ENCODE measurements at regions not wholly inside any gene's neighbourhood (a gene's known extent, or its start where the extent isn't known, plus 50 kb on each side); places are given as distances from the start of the nearest gene placed in this dataset.

GRCh38 chr18:24840051-24840450 lies 379.6 kb downstream of the HRH4 start:
- DNase-seq: no peak

GRCh38 chr18:24840640-24841039 lies 380.2 kb downstream of the HRH4 start:
- DNase-seq: no peak

DNA sequence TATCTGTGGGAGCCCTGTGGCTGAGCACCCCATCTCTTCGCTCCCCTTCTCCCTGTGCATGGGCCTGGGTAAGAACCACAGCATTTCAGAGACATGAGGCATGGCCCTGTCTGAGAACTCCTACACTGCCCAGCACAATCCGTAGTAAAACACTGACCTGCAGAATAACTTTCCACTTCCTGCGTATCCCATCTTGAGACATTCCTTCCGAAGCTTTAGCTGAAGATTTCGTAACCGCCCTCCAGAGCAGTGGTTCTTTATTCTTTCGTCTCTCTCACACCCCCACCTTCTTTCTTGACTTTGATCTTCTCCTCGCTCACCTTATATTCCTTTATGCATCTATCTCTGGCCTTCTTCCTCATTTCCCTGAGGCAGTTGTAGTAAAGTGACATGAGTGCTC lies 381.1 kb downstream of the HRH4 start:
- no peak for DNase-seq

DNA sequence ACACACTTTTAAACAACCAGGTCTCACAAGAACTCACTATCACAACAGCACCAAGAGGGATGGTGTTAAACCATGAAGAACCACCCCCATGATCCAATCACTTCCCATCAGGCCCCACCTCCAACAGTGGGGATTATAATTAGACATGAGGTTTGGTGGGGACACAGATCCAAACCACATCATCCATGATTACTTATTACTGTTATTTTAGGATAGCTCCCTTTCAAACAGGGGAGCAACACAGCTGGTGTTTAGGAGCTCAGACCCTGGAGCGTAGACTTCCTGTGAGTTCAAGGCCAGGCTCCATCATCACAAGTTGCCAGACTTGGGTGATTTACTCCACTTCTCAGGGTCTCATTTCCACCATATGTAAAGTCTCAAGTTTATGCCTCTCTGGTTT lies 382.7 kb downstream of the HRH4 start:
- DNase-seq: no peak

DNA sequence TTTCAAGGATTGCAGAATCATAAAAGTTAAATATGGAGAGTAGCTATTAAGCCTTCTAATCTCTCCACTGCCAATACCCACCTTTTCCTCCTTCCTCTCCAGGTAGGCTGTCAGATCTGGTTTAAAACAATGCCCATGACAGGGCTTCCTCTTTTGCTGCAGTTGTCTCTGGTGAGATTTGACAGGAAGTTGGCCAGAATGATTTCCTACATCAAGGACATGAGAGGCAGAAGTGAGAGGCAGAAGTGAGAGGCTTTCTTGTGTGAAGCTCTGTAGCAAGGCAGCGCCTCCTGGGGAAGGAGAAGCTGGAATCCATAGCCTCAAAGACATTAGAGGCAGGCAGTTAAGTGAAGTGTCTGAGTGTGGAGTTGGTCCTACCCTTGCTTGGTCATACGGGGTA lies 385.7 kb downstream of the HRH4 start:
- DNase-seq: no peak

GRCh38 chr18:24850532-24850931 lies 390.1 kb downstream of the HRH4 start:
- DNase-seq: no peak

DNA sequence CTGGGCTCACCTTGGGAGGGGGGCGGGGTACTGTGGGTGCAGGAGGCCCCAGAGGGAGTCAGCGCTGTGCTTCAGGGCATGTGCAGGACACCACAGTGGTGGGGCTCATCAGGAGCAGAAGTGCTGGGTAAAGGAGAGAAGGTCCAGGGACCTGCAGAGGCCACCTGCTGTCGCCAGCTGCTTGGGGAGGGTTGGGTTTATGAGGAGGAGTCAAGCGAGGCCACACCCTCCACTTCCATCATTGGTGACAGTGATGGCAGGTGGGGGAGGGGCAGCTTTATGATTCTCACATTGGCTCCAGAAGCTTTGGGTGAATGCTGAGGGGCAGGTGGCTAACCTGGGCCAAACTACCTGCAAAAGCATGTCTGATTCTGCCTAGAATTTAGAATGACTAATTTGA lies 392.6 kb downstream of the HRH4 start:
- no peak for DNase-seq

GRCh38 chr18:24860978-24861680 lies 400.7 kb downstream of the HRH4 start:
- no peak for DNase-seq

DNA sequence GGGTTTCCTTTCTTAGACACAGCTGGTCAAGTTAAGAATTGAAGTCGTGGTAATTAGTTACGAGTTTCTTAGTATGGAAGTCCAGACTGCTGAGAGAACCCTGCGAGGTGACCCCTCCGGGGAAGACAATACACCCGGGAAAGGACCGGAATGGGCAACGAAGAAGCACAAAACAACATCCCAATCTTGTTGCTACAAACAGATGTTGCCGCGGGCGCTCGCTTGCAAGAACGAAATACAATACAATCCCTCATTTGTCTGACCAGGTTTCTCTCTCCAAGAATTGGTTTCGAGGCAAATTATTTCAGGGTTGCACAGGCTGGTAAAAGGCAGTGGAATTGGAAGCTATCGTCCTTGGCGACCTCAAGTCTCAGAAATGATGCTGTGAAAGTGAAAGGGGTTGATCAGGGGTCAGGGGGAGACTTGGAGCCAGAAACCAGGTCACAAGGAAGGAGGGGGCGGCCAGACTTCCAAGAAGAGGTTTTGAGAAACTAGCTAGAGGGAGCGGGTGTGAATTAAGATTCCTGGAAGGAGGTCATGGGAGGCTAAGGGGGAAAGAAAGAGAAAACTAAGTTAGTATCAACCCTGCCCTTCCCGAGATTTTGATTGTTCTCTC lies 401.9 kb downstream of the HRH4 start:
- DNase-seq: no peak

GRCh38 chr18:24868311-24868710 lies 407.9 kb downstream of the HRH4 start:
- no peak for DNase-seq

DNA sequence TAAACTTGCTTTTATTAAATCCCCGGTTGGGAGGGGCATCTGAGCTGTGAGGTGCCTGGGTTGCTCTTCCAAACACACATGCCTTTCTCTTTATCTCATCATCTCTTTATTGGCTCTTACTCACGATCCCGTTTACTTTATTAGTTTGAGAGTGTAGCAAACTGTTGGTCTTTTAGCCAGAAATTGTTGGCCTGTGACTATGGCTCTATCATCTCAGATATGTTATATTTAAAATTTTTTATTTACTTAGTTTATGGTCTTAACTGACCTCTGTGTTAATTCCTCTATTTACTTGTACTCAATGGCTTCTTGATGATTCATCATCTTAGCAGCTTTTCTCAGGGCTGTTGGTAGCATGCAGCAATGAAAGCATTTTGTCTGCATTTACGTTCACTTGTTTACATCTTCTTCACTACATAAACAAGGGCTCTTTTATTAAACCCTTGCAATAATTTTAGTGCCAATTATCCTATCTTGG lies 408.4 kb downstream of the HRH4 start:
- no peak for DNase-seq

DNA sequence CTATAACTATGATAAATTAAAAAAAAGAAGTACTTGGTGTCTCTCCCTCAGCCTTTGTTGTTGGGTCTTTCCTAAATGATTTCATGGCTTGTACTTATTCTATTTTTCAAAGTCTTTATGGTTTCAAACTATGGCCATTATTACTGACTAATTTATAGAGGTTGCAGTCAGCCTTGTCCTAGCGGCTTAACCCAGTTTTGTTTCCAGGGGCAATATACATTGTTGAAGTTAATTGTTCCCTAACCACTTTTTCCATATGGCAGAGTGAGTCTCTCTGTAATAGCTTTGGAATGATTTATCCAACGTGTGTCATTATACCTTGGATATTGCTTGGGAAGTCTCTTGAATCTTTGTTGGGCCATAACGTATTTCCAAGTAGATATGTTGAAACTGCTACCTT lies 408.8 kb downstream of the HRH4 start:
- no peak for DNase-seq

DNA sequence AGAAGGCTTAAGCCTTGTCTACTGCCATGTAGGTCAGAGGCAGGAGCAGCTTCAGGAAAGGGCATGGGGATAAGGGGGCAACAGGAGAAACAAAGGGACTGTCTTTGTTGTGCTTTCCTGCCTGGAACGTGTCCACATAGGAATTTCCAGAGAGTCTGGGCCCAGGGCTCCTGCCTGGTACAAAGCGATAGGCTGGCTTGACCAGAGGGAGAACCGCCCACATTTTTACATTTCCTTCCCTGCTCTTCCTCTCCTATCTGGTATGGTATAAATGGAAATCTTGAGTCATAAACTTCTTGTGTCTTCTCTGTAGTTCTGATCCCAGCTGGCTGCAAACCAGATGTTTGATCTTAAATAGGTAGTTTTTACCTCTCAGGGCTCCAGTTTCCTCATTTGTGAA lies 414.8 kb downstream of the HRH4 start:
- DNase-seq: no peak

DNA sequence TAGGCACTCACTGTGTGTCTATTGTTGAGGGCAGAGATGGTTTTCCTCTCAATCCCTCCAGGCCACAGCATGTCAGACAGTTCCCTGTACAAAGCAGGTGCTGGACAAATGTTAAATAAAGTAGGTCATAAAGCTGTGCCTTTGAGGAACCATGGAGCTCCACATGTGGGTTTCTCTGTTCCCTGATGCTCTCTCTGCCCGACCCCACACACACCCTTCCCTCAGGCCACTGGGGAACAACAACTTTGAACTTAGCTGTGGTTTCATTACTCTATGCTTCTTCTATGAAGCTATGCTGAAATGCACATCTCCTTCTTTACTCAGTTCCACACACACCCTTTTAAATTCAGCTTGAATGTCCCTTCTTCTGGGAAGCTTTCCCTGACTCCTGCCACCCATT lies 415.3 kb downstream of the HRH4 start:
- DNase-seq: no peak

- DNase-seq: no peak
These were observed 415.8 kb downstream of the HRH4 start for GRCh38 chr18:24876266-24876665.

- no peak for DNase-seq
These were observed 416.6 kb downstream of the HRH4 start for GRCh38 chr18:24877066-24877465.

- DNase-seq: no peak
These were observed 417.1 kb downstream of the HRH4 start for GRCh38 chr18:24877546-24877945.

DNA sequence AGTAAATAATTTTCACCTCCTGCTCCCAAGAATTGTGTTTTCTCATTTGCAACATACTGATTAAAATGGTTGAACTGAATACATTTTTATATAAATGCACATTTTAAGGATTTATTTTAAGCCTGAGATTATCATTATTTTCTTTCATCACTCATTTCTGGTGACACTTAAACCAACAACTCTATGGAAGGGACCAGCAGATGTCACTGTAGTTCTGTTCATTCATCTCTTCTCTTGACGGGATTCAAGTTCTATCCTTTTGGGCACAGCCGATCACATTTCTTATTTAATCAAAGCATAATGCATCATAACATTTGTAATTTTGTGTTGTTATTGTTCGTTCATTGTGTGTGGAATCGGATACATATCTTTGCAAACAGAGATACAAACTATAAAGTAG lies 417.9 kb downstream of the HRH4 start:
- no peak for DNase-seq

GRCh38 chr18:24885276-24885675 lies 424.8 kb downstream of the HRH4 start:
- DNase-seq: no peak

- DNase-seq: no peak
These were observed 434.4 kb downstream of the HRH4 start for GRCh38 chr18:24894880-24895279.

DNA sequence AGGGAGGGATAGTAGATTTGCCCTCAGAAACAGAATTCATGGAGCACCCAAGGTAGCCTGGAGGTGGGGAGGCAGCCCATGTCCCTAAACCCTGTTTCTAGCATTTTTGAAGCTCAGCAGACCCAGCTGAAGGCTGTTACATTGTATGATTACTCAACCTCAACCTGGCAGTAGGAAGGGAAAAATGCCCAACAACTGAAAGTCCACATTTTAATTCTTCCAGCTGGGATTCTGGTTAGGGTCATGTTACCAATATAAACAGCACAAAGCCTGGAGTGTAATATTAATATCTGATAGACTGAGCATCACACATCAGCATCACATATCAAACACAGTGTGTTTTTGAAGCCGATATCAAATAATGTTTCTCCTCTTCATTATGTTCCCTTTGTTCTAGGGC lies 437.0 kb downstream of the HRH4 start:
- no peak for DNase-seq

GRCh38 chr18:24910221-24910620 lies 441.7 kb downstream of the ZNF521 start:
- DNase-seq: no peak

- DNase-seq: no peak
These were observed 438.3 kb downstream of the ZNF521 start for GRCh38 chr18:24913507-24914170.

- no peak for DNase-seq
These were observed 437.8 kb downstream of the ZNF521 start for GRCh38 chr18:24914171-24914525.

DNA sequence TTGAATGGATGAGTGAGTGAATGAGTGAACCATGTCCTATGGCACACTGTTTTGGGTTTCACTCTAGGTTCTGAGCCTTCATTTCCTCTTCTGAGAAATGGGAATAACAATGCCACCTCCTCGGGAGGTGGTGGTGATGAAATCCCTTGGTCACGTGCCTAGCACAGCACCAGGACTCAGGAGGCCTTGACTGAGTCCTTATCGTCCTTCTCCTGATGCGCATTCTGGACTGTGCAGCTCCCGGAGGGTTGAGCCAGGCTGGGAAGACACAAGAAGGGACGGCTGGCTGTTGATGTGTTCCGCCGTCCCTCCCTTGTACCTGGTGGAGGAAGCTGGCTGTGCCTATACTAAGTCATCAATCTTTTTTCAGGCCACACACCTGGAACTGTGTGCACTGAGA lies 437.3 kb downstream of the ZNF521 start:
- no peak for DNase-seq
